H54 (cell line): ENCODE measurements at regions not wholly inside any gene's neighbourhood (a gene's known extent, or its start where the extent isn't known, plus 50 kb on each side); places are given as distances from the start of the nearest gene placed in this dataset.
"Not testable (repeated sequence)": the region's sequence is repeated elsewhere in the genome, so short reads cannot be mapped to it uniquely, and the experiment has no call there.

Source experiments
- DNase-seq: peaks from one replicate; pipeline ENCODE4 v3.0.0; 2011; ENCODE audit warnings: low spot score, mixed read lengths; ENCODE audit not compliant: insufficient read length
- FAIRE-seq: peaks from 3 replicates; lab custom pipeline; 2011; peaks lifted over from hg19 to GRCh38; lab: Jason Lieb, UNC
- POLR2A ChIP-seq: IDR thresholded peaks from 2 replicates; pipeline ENCODE4 v1.6.1; 2011; ENCODE audit warnings: low read depth, mild to moderate bottlenecking, low read length

GRCh38 chr10:123257904-123258456 is 103.8 kb downstream of the BUB3 start:
- no peak for TF ChIP-seq POLR2A

GRCh38 chr10:123259081-123259480 is 104.9 kb downstream of the BUB3 start:
- DNase-seq (no peak), FAIRE-seq (no peak)
- no peak for TF ChIP-seq POLR2A

More at GRCh38 chr10:123257904-123258456, 103.8 kb downstream of the BUB3 start:
- no peak for DNase-seq
- FAIRE-seq = no peak

- FAIRE-seq = no peak
- no peak for TF ChIP-seq POLR2A
- no peak for DNase-seq
These were observed 105.6 kb downstream of the BUB3 start for GRCh38 chr10:123259791-123260190.

- FAIRE-seq (no peak), DNase-seq (no peak)
- TF ChIP-seq POLR2A = no peak
These were observed 108.3 kb downstream of the BUB3 start for GRCh38 chr10:123262456-123262855.

GRCh38 chr10:123266971-123267370 is 112.8 kb downstream of the BUB3 start:
- no peak for TF ChIP-seq POLR2A
- FAIRE-seq (peak; percentile 53), DNase-seq (no peak)

- no peak for DNase-seq
- no peak for TF ChIP-seq POLR2A
- no peak for FAIRE-seq
These were observed 114.9 kb downstream of the BUB3 start for GRCh38 chr10:123269017-123269552.

DNA sequence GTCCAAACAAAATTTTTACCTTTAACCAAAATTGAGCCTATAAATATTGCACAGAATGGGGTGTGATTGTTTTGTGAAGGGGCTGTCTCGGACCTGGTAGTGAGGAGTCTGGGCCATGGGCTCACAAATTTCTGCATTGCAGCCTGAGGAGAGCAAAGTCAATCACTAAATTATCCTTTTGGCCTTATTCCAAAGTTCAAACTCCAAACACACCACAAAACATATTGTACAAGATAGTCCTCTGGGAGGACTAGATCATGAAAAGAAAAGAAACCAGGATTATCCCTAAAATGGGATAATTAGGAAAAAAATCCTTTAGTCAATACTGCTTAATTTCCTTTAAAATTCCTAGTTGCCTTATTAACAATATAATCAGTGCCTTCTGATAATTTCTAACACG is 115.5 kb downstream of the BUB3 start:
- DNase-seq (no peak), FAIRE-seq (no peak)
- TF ChIP-seq POLR2A = no peak

- TF ChIP-seq POLR2A = no peak
These were observed 116.0 kb downstream of the BUB3 start for GRCh38 chr10:123270221-123270620.

DNA sequence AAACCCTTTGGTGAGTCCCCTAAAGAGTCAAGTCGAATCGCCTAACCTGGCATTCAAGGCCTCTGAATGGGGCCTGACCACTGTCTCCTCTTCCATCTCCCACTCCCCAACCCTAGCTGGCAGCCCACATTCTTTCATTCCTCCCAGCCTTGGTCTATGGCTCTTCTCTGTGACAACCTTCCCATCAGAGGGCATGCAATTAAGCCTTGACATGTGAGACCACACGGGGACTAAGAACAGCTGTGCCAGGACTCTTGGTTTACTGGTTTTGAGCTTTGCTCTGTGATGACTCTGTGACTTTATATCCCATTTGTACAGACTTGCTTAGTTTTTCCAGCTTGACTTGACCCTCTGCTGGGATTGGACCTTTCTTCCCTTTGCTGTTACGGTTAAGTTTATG is 116.6 kb downstream of the BUB3 start:
- FAIRE-seq = no peak
- TF ChIP-seq POLR2A = no peak
- no peak for DNase-seq

More at GRCh38 chr10:123270221-123270620, 116.0 kb downstream of the BUB3 start:
- DNase-seq (peak; percentile 26), FAIRE-seq (peak; percentile 52)

DNA sequence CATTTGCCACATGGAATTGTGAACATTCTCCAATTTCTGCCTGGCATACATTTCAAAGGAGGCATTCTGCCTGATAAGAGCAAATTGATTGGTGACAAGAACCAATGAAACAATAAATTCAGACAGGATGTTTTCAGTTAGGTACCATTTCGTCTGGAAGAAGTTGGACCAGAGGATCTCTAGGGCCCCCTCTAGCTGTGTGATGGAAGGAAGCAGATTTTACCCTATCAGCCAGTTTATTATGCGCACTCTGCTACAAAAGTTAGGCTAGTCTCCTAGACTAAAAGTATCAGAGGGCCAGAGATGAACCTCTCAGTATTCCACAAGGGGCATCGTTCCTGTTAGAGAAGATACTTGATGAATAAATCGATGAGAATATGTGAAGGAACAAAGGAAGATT is 118.0 kb downstream of the BUB3 start:
- DNase-seq = no peak
- TF ChIP-seq POLR2A = no peak
- no peak for FAIRE-seq

DNA sequence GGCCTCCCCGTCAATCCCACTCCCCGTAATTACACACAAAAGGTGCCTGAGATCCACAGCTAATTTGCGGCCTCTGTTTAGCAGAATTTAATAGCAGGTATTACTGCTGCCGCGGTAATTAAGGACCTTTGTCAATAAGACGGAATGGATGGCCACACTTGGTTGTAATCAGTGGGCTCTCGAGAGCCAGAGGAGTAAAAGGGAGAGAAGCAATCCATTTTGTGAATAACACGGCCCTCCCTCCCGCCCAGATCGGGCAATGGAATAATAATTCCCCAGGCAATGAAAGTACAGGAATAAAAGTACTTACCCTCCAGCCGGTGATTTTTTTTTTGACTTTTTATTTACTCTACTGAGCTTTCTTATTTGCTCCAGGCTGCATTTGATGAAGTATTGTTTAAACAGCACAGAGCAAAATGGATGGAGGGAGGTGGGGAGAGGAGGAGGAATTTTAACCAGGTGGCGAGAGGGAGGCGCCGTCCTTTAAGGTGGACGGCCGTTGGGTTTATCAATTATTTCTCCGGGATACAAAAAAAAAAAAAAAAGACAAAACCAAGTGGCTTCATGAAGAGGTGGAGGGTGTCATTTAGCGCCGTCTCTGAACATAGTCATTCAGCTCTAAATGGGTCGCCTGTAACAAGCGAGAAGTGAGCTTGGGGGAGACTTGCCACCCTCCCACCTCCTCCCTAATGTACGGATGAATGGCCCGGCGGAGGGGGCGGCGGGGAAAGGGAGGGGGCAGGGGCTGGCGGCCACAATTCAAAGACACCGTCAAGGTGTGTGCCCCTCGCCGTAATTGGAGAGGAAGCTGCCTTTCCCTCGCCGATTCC is 120.3 kb downstream of the BUB3 start:
- no peak for FAIRE-seq
- DNase-seq = no peak

GRCh38 chr10:123275136-123275564 is 120.9 kb downstream of the BUB3 start:
- no peak for FAIRE-seq
- no peak for DNase-seq
- TF ChIP-seq POLR2A = no peak

More for the DNA sequence above, 120.3 kb downstream of the BUB3 start:
- no peak for TF ChIP-seq POLR2A

DNA sequence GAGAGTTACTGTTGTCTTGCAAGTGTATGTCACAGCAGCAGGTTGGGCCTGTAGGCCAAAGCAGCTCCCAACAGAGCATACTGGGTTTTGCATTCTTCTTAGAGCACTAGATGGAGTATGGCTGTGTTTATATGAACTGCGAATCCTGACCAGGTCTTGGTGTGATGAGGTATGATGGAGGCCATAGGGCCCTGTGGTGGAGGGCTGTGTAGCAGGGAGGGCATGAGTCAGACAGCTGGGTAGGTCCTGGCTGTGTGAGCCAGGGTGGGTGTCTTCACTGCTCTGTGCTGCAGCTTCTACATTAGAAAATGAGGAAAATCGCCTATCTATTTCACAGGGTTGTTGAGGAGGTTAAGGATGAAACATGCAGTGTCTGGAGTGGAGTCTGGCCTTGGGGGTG is 124.2 kb downstream of the BUB3 start:
- FAIRE-seq (no peak), DNase-seq (no peak)
- TF ChIP-seq POLR2A = no peak

- FAIRE-seq = not testable (repeated sequence)
These were observed 129.2 kb downstream of the BUB3 start for GRCh38 chr10:123283371-123283770.

More at GRCh38 chr10:123283371-123283770, 129.2 kb downstream of the BUB3 start:
- not testable (repeated sequence) for DNase-seq
